ENCODE measurements at regions not wholly inside any gene's neighbourhood (a gene's known extent, or its start where the extent isn't known, plus 50 kb on each side); places are given as distances from the start of the nearest gene placed in this dataset.

DNA sequence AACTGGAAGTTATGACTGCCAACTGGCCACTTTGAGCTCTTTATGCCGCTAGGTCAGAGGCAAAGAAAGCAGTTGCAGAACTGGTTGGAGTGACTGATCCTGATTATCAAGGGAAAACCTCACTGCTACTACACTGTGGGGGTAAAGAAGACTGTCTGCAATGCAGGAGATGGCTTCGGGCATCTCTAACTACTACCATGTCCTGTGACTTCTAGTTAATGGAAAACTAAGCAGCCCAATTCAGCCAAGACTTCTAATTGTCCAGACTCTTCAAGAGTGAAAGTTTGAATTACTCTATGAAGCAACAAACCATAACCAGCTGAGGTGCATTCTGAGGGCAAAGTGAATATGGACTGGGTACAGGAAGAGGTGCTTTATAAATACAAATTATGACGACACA, 773.6 kb upstream of the SLC35B3 start:
- TF ChIP-seq, protein P1, sequence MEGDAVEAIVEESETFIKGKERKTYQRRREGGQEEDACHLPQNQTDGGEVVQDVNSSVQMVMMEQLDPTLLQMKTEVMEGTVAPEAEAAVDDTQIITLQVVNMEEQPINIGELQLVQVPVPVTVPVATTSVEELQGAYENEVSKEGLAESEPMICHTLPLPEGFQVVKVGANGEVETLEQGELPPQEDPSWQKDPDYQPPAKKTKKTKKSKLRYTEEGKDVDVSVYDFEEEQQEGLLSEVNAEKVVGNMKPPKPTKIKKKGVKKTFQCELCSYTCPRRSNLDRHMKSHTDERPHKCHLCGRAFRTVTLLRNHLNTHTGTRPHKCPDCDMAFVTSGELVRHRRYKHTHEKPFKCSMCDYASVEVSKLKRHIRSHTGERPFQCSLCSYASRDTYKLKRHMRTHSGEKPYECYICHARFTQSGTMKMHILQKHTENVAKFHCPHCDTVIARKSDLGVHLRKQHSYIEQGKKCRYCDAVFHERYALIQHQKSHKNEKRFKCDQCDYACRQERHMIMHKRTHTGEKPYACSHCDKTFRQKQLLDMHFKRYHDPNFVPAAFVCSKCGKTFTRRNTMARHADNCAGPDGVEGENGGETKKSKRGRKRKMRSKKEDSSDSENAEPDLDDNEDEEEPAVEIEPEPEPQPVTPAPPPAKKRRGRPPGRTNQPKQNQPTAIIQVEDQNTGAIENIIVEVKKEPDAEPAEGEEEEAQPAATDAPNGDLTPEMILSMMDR (conservative IDR thresholded peaks at IDR 0.05), result no peak
- H3K27ac ChIP-seq, result no peak overlapping the region

DNA sequence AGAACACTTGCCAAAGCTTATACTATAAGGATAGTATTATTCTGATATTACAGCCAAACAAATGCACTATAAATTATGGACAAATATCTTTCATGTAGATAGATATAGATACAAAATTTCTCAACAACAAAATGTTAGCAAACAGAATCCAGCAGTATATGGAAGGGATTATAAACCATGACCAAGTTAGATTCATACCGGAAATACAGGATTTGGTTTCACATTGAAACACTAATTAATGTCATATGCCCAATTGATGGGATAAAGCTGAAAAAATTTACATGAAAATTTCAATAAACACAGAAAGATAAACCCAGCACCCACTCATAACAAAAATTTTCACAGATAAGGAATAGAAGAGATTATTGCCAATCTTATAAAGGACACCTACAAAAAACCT, 770.3 kb upstream of the SLC35B3 start:
- TF ChIP-seq, protein P1 (conservative IDR thresholded peaks at IDR 0.05), result no peak
- no peak overlapping the region for H3K27ac ChIP-seq

DNA sequence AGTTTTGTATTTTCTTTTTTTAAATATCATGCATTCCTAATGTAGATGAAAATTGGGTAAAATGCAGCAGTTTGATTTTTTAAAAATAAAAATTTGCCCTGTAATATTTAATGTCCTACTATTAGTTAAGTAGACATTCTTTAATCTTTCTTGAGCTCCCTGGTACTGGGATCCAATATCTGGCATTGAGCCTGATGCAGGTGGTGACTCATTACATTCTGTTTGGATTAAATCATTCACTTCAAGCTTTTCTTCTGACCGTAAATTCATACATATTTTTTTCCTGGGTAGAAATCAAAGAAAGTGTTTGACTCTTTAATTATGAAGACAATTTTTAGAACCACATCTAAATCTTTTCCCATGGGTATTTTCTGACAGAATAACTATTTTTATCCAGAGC, 768.8 kb upstream of the SLC35B3 start:
- TF ChIP-seq, protein P1 (conservative IDR thresholded peaks at IDR 0.05), result no peak

DNA sequence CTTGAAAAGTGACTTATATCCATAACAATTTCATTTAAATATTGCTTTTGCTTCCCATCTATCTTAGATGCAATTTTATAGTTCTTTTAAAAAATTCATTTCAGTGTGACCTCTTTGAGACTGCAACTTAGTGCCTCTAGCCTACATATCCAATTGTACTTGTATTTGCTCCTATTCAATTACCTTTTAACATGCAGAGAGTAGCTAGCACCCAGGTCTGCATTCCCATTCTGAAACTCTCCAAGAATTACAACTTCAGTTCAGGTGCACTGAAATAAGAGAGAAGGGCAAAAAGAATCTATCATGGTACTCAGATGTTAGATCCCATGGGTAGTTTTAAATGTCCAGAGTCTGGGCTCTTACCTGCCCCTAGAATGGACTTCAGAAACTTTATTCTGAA, 765.4 kb upstream of the SLC35B3 start:
- TF ChIP-seq, protein P1 (conservative IDR thresholded peaks at IDR 0.05), result no peak
- no peak overlapping the region for H3K27ac ChIP-seq

More for the DNA sequence above, 768.8 kb upstream of the SLC35B3 start:
- H3K27ac ChIP-seq, result no peak overlapping the region

DNA sequence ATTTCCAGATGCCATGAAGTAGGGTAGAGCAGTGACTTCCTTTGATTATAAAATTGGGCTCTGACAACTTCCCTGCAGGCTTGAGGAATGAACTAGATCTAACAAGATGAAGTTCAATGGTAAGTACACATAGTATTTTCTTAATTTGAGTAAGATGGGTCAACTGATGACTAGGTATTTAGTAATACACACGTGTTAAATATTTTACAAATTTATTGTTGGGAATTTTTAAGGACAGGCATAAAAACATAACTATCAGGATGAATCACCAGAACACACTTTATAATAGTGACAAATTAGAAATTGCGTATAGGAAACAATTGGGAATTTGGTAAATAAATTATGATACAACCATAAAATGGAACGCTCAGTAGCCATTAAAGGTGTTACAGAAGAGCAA, 762.4 kb upstream of the SLC35B3 start:
- H3K27ac ChIP-seq, result no peak overlapping the region

DNA sequence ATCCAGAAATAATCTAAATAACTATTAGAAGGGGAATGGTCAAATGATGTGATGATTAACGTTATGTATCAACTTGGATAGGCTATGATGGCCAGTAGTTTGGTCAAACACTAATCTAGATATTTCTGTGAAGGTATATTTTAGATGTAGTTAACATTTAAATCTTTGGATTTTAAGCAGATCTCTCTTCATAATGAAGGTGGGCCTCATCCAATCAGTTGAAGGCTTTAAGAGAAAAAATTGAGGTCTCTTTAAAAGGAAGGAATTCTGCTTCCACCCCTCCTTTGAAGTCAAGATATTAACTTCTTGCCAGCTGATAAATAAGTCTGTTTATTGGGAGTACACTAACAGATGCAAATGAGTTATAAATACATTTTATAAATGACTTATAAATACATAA, 760.0 kb upstream of the SLC35B3 start:
- TF ChIP-seq, protein P1 (conservative IDR thresholded peaks at IDR 0.05), result no peak
- no peak overlapping the region for H3K27ac ChIP-seq

More for the DNA sequence above, 762.4 kb upstream of the SLC35B3 start:
- TF ChIP-seq, protein P1 (conservative IDR thresholded peaks at IDR 0.05), result no peak

DNA sequence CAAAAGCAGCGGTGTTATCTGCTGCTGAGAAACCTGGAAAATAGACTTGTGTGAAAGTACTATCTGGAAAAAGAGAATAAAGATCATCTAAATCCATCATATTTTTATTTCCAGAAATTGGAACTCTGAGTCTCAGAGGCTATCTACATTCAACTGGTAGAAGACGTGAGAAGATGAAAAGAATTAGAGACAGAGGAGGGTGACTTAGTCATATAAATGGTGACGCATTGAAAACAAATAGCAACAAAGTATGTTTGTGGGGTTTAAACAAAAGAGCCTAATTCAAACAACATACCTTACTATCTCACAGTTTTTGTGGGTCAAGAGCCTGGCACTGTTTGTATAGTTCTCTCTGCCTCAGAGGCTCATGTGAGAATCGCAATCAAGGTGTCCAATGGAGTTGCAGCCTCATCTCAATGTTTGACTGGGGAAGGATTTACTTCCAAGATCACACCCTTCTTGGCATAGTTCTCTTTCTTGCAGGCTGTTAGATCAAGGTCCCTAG, 757.1 kb upstream of the SLC35B3 start:
- TF ChIP-seq, protein P1 (conservative IDR thresholded peaks at IDR 0.05), result no peak
- H3K27ac ChIP-seq, result no peak overlapping the region

All from VCaP (cell line).